Stromal cell of bone marrow (primary cell): ENCODE measurements at regions not wholly inside any gene's neighbourhood (a gene's known extent, or its start where the extent isn't known, plus 50 kb on each side); places are given as distances from the start of the nearest gene placed in this dataset.
"Not testable (repeated sequence)": the region's sequence is repeated elsewhere in the genome, so short reads cannot be mapped to it uniquely, and the experiment has no call there.

Experiments
- DNase-seq: peaks from one replicate; pipeline ENCODE4 v3.0.0-alpha.2; 2012; ENCODE audit warnings: low read depth

- DNase-seq: not testable (repeated sequence)
Measured at GRCh38 chr11:3443700-3444419, 64.9 kb upstream of the ZNF195 start.

DNA sequence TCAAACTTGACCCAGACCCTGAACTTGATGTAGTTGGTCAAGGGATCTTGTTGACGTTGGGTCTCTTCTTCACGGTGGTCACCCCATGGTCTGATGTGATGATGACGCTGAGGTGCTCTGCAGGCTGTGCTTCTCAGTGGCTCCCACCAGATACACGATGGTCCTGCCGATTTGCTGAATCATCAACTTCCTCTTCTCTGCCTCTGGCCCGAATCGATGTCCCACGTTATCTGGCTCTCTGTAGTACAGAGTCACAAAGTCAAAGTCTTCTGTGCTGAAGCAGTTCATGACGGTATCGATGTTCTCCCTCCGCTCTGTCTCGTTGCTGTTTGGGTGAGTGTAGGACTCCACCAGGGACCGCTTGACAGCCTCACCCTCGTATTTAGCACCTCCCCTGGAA, 58.5 kb upstream of the ZNF195 start:
- not testable (repeated sequence) for DNase-seq

GRCh38 chr11:3434976-3435375, 56.0 kb upstream of the ZNF195 start:
- DNase-seq: no peak

DNA sequence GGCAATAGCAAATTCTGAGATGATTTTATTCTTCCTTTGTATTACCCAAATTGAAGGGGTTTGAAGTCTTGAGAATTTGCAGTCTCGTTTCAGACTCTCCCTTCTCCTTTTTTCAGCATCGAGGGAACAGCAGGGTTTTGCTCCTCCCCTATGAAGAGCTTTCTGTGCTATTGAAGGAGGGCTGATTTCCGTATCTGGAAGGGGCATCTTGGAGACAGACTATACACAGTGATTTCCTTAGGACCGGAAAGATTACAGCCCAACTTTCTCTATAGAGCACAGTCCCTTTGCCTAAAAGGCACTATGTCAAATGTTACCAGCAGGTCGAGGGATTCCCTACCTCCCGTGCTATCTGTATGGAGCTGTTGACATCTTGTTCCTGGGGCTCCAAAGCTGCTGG, 50.2 kb upstream of the ZNF195 start:
- not testable (repeated sequence) for DNase-seq
